Glutamatergic neuron (in vitro differentiated cells): ENCODE measurements at regions not wholly inside any gene's neighbourhood (a gene's known extent, or its start where the extent isn't known, plus 50 kb on each side); places are given as distances from the start of the nearest gene placed in this dataset.

Source experiments
- DNase-seq: peaks from one replicate; pipeline ENCODE4 v3.0.0; 2022
- H3K27ac Mint-ChIP-seq: one replicate; pipeline ENCODE4 v1.8.0; 2020; ENCODE audit warnings: mild to moderate bottlenecking, mixed read lengths, inconsistent platforms; ENCODE audit not compliant: unreplicated experiment
- H3K27me3 Mint-ChIP-seq: one replicate; pipeline ENCODE4 v1.8.0; 2020; ENCODE audit warnings: mild to moderate bottlenecking, moderate library complexity, mixed read lengths, inconsistent platforms; ENCODE audit not compliant: unreplicated experiment
- H3K36me3 Mint-ChIP-seq: one replicate; pipeline ENCODE4 v1.8.0; 2020; ENCODE audit warnings: mild to moderate bottlenecking, mixed read lengths, inconsistent platforms; ENCODE audit not compliant: unreplicated experiment
- H3K4me1 Mint-ChIP-seq: one replicate; pipeline ENCODE4 v1.8.0; 2020; ENCODE audit warnings: mild to moderate bottlenecking, low read depth, mixed read lengths, inconsistent platforms; ENCODE audit not compliant: unreplicated experiment
- H3K4me3 Mint-ChIP-seq: one replicate; pipeline ENCODE4 v1.8.0; 2020; ENCODE audit warnings: mild to moderate bottlenecking, mixed read lengths, inconsistent platforms; ENCODE audit not compliant: unreplicated experiment
- H3K9me3 Mint-ChIP-seq: one replicate; pipeline ENCODE4 v1.8.0; 2020; ENCODE audit warnings: mild to moderate bottlenecking, moderate library complexity, mixed read lengths, inconsistent platforms; ENCODE audit not compliant: unreplicated experiment
- TF ChIP-seq, protein P1 (sequence below): fragments of 200-600 bp; sonication (generic); IDR thresholded peaks from one replicate; pipeline ENCODE4 v1.5.0; 2021; ENCODE audit not compliant: partially characterized antibody, unreplicated experiment

DNA sequence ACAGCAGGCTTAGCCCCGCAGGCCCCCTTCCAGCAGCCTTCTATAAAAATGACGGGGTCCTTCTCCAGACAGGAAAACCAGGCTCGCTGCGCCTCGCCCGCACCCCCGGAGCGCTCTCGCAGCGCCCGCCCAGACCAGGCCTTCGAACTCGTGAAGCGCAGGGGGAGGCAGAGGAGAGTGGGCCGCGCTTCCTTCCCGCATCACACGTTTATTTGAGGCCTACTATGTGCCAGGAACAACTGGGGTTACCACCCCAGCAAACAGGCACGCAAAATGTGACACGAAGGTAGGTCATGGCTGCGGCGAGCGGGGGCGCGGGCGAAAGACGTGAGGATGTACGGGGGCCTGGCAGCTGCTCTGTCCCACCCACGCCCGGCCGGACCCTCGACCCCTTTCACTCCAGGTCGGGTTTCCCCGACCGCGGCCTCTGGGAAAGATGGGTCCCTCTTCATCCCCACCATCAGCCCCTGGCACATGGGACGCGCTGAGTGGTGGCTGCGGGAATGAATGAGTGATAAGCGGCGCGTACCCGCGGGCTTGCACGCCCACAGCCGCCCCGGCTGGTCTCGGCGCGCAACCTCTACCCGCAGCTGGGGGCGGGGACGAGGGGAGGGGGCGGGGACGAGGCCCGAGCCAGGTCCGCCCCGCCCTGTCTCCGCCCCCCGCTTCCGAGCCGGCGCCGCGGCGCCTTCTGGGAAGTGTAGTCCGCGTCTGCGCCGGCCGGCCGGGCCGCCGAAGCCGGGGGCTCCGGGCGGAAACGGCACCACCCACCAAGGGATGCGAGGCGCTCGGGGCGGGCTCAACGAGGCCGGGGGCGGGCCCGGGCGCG is 59.1 kb downstream of the ZNF467 start:
- Mint-ChIP-seq H3K27me3 (peaks cover 6% of the 10 kb centered on the region), H3K4me3 (peak overlapping the region; percentile 79), H3K27ac (no peak overlapping the region), H3K4me1 (peaks cover 2% of the 10 kb centered on the region), H3K36me3 (peaks cover 4% of the 10 kb centered on the region), H3K9me3 (peaks cover 13% of the 10 kb centered on the region)
- DNase-seq, result peak; percentile 97
- TF ChIP-seq, protein P1, sequence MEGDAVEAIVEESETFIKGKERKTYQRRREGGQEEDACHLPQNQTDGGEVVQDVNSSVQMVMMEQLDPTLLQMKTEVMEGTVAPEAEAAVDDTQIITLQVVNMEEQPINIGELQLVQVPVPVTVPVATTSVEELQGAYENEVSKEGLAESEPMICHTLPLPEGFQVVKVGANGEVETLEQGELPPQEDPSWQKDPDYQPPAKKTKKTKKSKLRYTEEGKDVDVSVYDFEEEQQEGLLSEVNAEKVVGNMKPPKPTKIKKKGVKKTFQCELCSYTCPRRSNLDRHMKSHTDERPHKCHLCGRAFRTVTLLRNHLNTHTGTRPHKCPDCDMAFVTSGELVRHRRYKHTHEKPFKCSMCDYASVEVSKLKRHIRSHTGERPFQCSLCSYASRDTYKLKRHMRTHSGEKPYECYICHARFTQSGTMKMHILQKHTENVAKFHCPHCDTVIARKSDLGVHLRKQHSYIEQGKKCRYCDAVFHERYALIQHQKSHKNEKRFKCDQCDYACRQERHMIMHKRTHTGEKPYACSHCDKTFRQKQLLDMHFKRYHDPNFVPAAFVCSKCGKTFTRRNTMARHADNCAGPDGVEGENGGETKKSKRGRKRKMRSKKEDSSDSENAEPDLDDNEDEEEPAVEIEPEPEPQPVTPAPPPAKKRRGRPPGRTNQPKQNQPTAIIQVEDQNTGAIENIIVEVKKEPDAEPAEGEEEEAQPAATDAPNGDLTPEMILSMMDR, result no peak

DNA sequence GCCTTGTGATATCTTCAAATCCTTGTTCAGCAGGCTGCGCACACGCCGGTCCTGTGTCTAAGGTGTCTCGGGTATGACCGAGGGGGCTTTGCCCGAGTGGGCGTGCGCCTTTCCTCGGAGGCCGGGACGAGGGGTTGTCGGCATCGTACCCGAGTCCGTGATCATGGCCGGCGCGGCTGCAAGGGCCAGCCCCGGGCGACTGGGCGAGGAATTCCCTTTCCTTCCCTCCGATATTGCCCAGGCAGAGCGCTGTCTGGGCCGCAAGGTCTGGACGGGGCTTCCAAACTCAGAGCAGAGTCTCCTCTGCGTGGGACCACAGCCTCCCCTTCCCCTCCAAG is 59.7 kb downstream of the ZNF467 start:
- peaks cover 6% of the 10 kb centered on the region for H3K27me3 Mint-ChIP-seq
- H3K27ac Mint-ChIP-seq, result no peak overlapping the region
- H3K4me1 Mint-ChIP-seq, result peaks cover 2% of the 10 kb centered on the region
- TF ChIP-seq, protein P1, result no peak
- DNase-seq, result no peak
- H3K4me3 Mint-ChIP-seq, result no peak overlapping the region
- peaks cover 13% of the 10 kb centered on the region for H3K9me3 Mint-ChIP-seq
- peaks cover 6% of the 10 kb centered on the region for H3K36me3 Mint-ChIP-seq

DNA sequence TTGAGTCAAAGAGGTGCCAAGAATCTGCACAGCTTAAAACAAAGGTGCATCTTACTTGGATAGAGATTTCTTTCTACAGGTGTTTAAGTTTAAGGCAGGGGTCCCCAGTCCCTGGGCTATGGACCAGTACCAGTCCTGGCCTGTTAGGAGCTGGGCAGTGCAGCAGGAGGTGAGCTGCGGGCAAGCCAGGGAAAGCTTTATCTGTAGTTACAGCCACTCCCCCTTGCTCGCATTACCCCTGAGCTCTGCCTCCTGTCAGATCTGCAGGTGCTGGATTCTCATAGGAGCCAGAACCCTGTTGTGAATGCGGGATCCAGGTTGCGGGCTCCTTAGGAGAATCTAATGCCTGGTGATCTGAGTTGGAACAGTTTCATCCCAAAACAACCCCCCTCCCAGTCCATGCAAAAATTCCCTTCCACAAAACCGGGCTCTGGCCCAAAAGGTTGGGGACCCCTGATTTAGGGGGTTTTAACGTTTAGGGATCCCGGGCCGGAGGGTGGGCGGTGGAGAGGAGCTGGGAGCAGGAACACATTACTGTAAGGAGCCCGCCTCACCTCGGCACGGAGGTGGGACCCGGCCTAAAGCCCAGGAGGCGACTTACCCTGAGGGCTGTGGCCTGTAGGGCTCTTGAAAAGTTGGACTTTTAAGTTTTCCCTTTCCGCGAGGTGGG is 60.2 kb downstream of the ZNF467 start:
- peaks cover 6% of the 10 kb centered on the region for H3K27me3 Mint-ChIP-seq
- TF ChIP-seq, protein P1, result no peak
- DNase-seq, result no peak
- H3K4me3 Mint-ChIP-seq, result no peak overlapping the region
- peaks cover 2% of the 10 kb centered on the region for H3K4me1 Mint-ChIP-seq
- no peak overlapping the region for H3K27ac Mint-ChIP-seq
- H3K9me3 Mint-ChIP-seq, result peaks cover 13% of the 10 kb centered on the region
- peaks cover 6% of the 10 kb centered on the region for H3K36me3 Mint-ChIP-seq

DNA sequence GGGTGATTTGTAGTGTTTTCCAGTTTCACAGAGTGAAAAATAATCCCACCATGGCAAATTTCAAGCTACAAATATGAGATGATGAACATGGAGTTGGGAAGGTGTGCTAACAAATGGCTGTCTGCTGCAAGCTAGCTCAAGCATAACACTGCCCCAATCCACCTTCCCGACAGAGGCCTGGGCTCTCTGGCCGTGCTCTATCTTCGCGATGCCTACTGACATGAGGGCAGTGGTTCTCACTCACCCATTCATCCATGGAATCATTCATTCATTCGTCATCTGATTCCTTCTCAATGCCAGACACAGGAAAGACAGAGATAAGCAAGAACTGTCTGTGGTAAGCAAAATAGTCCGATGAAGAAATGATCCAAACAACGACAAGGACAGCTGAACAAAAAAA is 65.4 kb downstream of the ZNF467 start:
- no peak for DNase-seq
- peaks cover 8% of the 10 kb centered on the region for H3K27me3 Mint-ChIP-seq
- H3K4me3 Mint-ChIP-seq, result no peak overlapping the region

More for the DNA sequence above, 65.4 kb downstream of the ZNF467 start:
- peaks cover 7% of the 10 kb centered on the region for H3K9me3 Mint-ChIP-seq
- no peak overlapping the region for H3K27ac Mint-ChIP-seq
- TF ChIP-seq, protein P1, result no peak
- H3K4me1 Mint-ChIP-seq, result no peaks in the 10 kb centered on the region
- H3K36me3 Mint-ChIP-seq, result peaks cover 6% of the 10 kb centered on the region
